SW480 (cell line): ENCODE measurements at regions not wholly inside any gene's neighbourhood (a gene's known extent, or its start where the extent isn't known, plus 50 kb on each side); places are given as distances from the start of the nearest gene placed in this dataset.

ENCODE experiments used
- DNase-seq: peaks from one replicate; pipeline ENCODE4 v3.0.0-alpha.2; 2016; ENCODE audit warnings: low spot score

GRCh38 chr3:170780955-170781354 lies 89.0 kb downstream of the RPL22L1 start:
- no peak for DNase-seq

GRCh38 chr3:170780471-170780870 lies 89.5 kb downstream of the RPL22L1 start:
- no peak for DNase-seq

- DNase-seq = no peak
These were observed 91.5 kb downstream of the RPL22L1 start for GRCh38 chr3:170778240-170779217.

- no peak for DNase-seq
These were observed 92.5 kb downstream of the RPL22L1 start for GRCh38 chr3:170777564-170777926.

DNA sequence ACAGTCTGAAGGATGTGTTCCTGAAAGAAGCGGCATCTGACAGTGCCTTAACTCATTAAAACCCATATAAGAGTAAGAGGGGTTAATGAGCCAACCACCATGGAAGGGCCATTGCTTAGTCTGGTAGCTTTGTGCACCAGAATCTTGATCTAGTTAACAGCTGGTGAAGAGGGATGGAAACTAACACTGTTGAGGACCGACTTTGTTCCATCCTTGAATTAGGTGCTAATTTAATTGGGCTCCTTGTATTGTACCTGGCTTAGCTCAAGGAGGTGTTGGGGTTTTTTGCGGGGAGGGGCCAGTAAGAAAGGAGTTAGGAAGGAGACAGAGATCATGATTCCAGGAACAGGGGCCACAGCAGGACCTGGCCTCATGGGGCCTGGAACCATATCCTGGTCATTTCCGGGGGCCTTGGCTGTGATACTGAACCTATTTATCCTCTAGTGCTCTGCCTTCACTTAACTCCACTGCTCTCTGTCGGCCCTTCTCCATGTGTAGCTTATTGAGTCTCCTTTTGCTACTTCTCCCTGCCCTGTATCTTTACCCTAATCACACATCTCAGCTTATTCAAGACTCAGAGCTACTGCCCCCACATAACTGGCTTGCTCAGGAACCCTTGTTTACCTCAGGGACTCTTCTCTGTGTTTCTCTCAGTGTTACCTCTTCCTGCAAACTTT lies 93.0 kb downstream of the RPL22L1 start:
- DNase-seq = no peak

GRCh38 chr3:170773682-170774425 lies 96.1 kb downstream of the RPL22L1 start:
- DNase-seq = no peak

DNA sequence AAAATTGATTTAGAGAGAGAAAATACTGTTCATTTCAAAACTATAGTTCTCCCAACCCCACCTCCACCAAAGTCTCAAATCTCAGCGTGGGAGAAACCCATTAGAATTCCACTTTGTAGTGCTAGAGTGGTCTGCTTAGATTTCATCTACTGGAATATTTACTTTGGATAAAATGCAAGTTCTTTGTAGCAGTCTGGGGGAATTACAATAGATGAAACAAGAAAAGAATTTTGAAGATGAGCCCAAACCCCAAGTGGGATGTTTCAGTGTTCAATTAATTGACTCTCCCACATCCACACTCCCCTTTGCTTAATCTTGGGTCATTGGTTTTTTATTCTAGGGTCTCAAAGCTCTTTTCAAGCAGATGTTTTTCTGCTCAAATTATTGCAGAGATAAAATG lies 97.8 kb downstream of the RPL22L1 start:
- DNase-seq = no peak

DNA sequence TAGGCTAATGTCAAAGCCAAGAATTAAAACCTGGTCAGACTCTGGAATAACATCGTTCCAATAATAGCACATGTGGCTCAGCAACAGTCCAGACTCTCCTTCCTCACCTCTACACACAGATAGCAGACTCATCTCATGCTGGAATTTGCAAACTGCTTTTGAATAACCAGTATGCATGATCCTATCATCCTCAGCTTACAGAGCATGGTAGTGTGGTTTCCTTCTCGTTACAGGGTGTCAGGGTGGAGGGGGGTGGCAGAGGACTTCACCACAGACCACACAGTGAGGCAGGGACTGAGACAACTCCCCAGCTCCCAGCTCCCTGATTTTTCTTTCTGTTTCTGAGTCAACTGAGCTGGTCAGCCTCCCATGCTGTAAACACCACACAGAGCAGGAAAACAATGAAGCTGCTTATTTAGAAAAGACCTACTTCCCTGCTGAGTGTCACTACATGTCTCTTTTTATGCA lies 101.6 kb downstream of the RPL22L1 start:
- peak; percentile 16 for DNase-seq

- DNase-seq = no peak
These were observed 102.4 kb downstream of the RPL22L1 start for GRCh38 chr3:170767576-170767941.

DNA sequence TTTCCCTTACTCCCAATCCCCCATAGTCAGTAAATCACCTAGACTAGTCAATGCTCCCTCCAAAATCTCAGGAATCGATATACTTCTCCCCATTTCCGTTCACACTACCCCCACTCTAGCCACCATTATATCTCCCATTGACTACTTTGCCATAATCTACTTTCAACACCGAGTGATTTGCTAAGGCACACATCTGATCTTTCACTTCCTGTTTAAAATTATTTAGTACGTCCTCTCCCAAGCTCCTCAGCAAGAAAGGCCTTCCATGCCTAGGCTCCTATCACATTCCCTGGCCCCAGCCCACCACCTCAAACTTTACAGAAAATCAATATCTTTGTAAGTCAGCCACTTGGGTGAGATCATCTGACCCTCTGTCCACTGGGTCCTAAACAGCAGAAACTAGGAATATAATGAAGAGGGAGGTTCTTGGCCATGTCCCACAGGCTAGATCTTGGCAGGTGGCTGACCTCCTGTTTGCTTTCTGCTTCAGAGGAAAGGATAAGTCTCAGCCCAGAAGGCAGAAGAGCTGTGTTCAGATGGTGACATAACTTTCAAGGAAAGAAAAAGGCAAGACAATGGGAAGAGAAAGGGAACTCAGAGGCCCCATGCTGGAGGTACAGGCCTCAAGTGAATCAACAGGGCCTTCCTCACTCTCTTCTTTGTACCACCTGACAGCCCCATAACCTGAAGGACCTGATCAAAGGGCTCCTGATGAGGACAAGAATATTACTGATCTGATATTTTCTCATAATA lies 103.0 kb downstream of the RPL22L1 start:
- DNase-seq = no peak

GRCh38 chr3:170766253-170766652 lies 103.7 kb downstream of the RPL22L1 start:
- no peak for DNase-seq

DNA sequence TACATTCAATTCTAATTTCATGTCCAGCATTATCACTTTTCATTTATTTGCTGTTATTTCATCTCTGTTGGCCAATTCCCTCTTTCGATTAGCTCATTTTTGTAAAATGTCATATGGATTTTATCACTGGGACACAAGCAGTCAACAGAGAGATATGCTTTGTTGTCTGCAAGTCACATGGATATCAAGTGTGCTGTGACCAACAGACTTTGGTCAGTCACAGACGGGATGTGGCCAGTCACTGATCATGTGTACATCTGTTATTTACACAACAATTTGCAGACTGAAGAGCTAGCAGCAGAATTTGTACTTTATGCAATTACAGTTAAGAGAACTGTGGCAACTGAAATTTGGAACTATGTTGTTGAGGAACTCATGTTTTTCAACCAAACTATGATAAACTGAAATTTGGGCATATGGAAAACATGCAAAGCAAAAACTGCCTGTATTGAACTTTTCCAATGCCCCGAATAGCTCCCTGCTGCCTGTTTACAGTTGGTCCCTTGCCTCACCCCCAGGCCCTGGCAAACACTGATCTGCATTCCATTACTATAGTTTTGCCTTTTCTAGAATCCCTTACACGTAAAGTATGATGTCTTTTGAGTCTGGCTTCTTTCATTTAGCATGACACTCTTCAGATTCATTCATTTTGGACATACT lies 104.4 kb downstream of the RPL22L1 start:
- DNase-seq = peak; percentile 36

- DNase-seq = no peak
These were observed 106.0 kb downstream of the RPL22L1 start for GRCh38 chr3:170764017-170764416.

- no peak for DNase-seq
These were observed 107.9 kb downstream of the RPL22L1 start for GRCh38 chr3:170762064-170762463.

DNA sequence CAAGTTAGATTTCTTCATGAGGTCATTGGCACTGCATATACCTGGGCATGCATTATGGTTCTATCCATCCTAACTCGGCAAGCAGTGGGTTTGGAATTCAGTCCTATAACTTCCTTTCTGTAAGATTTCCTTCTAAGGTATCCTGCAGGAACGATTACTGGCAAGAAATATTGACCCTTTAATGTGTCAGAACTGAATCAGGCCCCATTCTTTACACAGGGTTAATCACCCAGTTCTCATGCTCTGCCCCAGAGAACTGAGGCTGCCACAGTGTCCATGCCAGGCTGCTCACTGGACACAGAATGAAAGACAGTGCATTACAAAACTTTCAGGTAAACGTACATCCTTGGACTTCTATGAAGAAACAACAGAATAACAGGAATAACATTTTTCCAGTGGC lies 108.9 kb downstream of the RPL22L1 start:
- no peak for DNase-seq

GRCh38 chr3:170760174-170760526 lies 109.8 kb downstream of the RPL22L1 start:
- peak; percentile 14 for DNase-seq

- DNase-seq = no peak
These were observed 110.4 kb downstream of the RPL22L1 start for GRCh38 chr3:170759511-170760173.

DNA sequence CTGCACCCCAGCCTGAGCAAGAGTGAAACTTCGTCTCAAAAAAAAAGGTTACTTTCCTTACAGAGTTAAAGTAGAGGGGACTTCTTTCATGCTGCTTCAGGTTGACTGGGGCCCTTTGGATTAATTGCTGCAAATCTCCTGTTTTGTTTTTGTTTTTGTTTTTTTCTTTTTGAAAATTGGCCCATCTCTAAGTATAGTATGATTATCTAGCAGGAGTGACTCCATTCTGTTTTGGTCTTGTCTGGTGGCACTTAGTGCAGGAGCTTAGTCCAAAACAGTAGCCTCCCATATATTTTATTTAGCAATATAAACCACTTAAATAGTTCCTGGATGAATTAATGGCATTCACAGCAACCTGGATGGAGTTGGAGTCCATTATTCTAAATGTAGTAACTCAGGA lies 113.0 kb downstream of the RPL22L1 start:
- no peak for DNase-seq

DNA sequence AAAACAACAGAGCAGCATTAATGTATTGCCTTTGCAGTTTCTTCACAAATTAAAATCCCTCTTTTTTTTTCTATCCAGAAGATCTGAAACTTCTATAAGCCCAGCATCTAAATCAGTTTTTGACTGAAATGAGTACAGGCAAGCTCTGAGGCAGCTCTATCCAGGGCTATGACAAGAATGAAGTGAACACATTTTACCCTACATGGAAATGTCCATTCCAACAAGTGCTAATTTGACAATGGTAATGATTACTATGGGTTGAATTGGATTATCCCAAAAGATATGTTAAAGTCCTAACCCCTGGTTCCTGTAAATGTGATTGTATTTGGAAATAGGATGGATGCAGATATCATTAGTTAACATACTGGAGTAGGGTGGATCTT lies 115.7 kb downstream of the RPL22L1 start:
- DNase-seq = no peak

- no peak for DNase-seq
These were observed 116.3 kb downstream of the RPL22L1 start for GRCh38 chr3:170753421-170754310.
